ENCODE measurements at regions not wholly inside any gene's neighbourhood (a gene's known extent, or its start where the extent isn't known, plus 50 kb on each side); places are given as distances from the start of the nearest gene placed in this dataset.

GRCh38 chr5:125160787-125161502, 414.5 kb upstream of the ZNF608 start:
- TF ChIP-seq POLR2A (IDR thresholded peaks at IDR 0.05), result no peak
- TF ChIP-seq, protein P1, sequence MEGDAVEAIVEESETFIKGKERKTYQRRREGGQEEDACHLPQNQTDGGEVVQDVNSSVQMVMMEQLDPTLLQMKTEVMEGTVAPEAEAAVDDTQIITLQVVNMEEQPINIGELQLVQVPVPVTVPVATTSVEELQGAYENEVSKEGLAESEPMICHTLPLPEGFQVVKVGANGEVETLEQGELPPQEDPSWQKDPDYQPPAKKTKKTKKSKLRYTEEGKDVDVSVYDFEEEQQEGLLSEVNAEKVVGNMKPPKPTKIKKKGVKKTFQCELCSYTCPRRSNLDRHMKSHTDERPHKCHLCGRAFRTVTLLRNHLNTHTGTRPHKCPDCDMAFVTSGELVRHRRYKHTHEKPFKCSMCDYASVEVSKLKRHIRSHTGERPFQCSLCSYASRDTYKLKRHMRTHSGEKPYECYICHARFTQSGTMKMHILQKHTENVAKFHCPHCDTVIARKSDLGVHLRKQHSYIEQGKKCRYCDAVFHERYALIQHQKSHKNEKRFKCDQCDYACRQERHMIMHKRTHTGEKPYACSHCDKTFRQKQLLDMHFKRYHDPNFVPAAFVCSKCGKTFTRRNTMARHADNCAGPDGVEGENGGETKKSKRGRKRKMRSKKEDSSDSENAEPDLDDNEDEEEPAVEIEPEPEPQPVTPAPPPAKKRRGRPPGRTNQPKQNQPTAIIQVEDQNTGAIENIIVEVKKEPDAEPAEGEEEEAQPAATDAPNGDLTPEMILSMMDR (IDR thresholded peaks at IDR 0.05), result no peak
